Tibial nerve (tissue), 4 donors: ENCODE measurements at regions not wholly inside any gene's neighbourhood (a gene's known extent, or its start where the extent isn't known, plus 50 kb on each side); places are given as distances from the start of the nearest gene placed in this dataset.

Experiments used
- EP300 ChIP-seq, 2 donors: sonication (generic); formaldehyde crosslinking; IDR thresholded peaks; one replicate each; pipeline ENCODE4 v1.6.1; 2017; ENCODE audit warnings: antibody characterized with exemption in 2 of 2, mild to moderate bottlenecking in 1 of 2
- TF ChIP-seq, protein P1 (sequence below), 5 experiments: fragments of 200-600 bp in 3 of 5; fragments of 450-650 bp in 2 of 5; sonication (generic) in 3 of 5; IDR thresholded peaks; one replicate each; pipeline ENCODE4 v1.5.1; 2016 to 2019; ENCODE audit warnings: antibody characterized with exemption in 5 of 5, mild to moderate bottlenecking in 3 of 5, moderate library complexity in 2 of 5

- TF ChIP-seq, protein P1, sequence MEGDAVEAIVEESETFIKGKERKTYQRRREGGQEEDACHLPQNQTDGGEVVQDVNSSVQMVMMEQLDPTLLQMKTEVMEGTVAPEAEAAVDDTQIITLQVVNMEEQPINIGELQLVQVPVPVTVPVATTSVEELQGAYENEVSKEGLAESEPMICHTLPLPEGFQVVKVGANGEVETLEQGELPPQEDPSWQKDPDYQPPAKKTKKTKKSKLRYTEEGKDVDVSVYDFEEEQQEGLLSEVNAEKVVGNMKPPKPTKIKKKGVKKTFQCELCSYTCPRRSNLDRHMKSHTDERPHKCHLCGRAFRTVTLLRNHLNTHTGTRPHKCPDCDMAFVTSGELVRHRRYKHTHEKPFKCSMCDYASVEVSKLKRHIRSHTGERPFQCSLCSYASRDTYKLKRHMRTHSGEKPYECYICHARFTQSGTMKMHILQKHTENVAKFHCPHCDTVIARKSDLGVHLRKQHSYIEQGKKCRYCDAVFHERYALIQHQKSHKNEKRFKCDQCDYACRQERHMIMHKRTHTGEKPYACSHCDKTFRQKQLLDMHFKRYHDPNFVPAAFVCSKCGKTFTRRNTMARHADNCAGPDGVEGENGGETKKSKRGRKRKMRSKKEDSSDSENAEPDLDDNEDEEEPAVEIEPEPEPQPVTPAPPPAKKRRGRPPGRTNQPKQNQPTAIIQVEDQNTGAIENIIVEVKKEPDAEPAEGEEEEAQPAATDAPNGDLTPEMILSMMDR (IDR thresholded peaks at IDR 0.05), result no peak
- no peak for TF ChIP-seq EP300 (IDR thresholded peaks at IDR 0.05)
Measured at GRCh38 chr10:21092683-21093524, 195.8 kb upstream of the NEBL start.
